Esophagus squamous epithelium (tissue), 4 donors: ENCODE measurements at regions not wholly inside any gene's neighbourhood (a gene's known extent, or its start where the extent isn't known, plus 50 kb on each side); places are given as distances from the start of the nearest gene placed in this dataset.

Source experiments
- CTCF ChIP-seq, 6 experiments: fragments of 450-650 bp in 4 of 6; fragments of 200-600 bp in 2 of 6; sonication (generic) in 2 of 6; IDR thresholded peaks; one replicate each; pipeline ENCODE4 v1.5.1; 2016 to 2019; ENCODE audit warnings: antibody characterized with exemption in 6 of 6, mild to moderate bottlenecking in 4 of 6, moderate library complexity in 4 of 6
- POLR2A ChIP-seq, 4 donors: fragments of 450-650 bp; IDR thresholded peaks; one replicate each; pipeline ENCODE4 v1.6.1; 2017; ENCODE audit warnings: antibody characterized with exemption in 4 of 4, mild to moderate bottlenecking in 4 of 4, moderate library complexity in 3 of 4

DNA sequence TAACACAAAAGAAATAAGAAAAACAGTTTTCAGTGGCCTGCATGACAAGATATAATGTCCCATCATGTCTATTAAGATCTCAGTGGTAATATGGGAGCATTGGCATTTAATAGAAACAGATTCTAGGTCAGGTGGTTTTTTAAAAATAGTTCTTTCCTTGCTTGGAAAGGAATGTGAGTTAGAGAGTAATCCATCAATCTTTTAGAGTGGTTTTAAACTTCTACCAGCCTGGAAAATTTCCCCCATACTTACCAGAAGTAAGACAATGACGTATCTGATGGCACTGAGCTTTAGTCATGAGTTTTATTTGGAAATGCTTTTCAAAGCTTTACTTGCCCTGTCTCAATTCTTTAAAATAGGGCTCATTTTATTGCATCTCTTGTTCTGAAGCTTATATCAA, 441.7 kb upstream of the SMIM21 start:
- no peak for TF ChIP-seq POLR2A (IDR thresholded peaks at IDR 0.05)
- no peak for TF ChIP-seq CTCF (IDR thresholded peaks at IDR 0.05)
